ENCODE measurements at regions not wholly inside any gene's neighbourhood (a gene's known extent, or its start where the extent isn't known, plus 50 kb on each side); places are given as distances from the start of the nearest gene placed in this dataset.

- TF ChIP-seq CTCF (IDR thresholded peaks at IDR 0.05; ENCODE audit: insufficient read depth, low read length, poor library complexity, severe bottlenecking) (no peak), EZH2phosphoT487 (conservative IDR thresholded peaks at IDR 0.05; ENCODE audit: low read length) (no peak)
Observed at GRCh38 chr6:104143757-104144156, 716.0 kb downstream of the HACE1 start.
